ENCODE measurements at regions not wholly inside any gene's neighbourhood (a gene's known extent, or its start where the extent isn't known, plus 50 kb on each side); places are given as distances from the start of the nearest gene placed in this dataset.

GRCh38 chrX:131792356-131792749, 230.7 kb upstream of the STK26 start:
- TF ChIP-seq ZBTB3 (CRISPR knock-in tag; IDR thresholded peaks at IDR 0.05; ENCODE audit: borderline replicate concordance, low read depth) (no peak), ZNF879 (CRISPR knock-in tag; IDR thresholded peaks at IDR 0.05) (no peak), CREM (IDR thresholded peaks at IDR 0.05) (no peak), CREM (CRISPR knock-in tag; IDR thresholded peaks at IDR 0.05) (no peak), EP300 (IDR thresholded peaks at IDR 0.05; ENCODE audit: low read depth in 2 of 2, low read length in 2 of 2) (no peak), EP300 (CRISPR knock-in tag; IDR thresholded peaks at IDR 0.05; ENCODE audit: borderline replicate concordance) (no peak), ZFAT (CRISPR knock-in tag; conservative IDR thresholded peaks at IDR 0.05) (no peak), ERF (CRISPR knock-in tag; IDR thresholded peaks at IDR 0.05) (no peak), NR2C2 (CRISPR knock-in tag; IDR thresholded peaks at IDR 0.05; ENCODE audit: borderline replicate concordance) (no peak), RBAK (CRISPR knock-in tag; IDR thresholded peaks at IDR 0.05) (no peak), SRF (IDR thresholded peaks at IDR 0.05; ENCODE audit: low read depth, low read length) (no peak)
- TF ChIP-seq, protein P1, sequence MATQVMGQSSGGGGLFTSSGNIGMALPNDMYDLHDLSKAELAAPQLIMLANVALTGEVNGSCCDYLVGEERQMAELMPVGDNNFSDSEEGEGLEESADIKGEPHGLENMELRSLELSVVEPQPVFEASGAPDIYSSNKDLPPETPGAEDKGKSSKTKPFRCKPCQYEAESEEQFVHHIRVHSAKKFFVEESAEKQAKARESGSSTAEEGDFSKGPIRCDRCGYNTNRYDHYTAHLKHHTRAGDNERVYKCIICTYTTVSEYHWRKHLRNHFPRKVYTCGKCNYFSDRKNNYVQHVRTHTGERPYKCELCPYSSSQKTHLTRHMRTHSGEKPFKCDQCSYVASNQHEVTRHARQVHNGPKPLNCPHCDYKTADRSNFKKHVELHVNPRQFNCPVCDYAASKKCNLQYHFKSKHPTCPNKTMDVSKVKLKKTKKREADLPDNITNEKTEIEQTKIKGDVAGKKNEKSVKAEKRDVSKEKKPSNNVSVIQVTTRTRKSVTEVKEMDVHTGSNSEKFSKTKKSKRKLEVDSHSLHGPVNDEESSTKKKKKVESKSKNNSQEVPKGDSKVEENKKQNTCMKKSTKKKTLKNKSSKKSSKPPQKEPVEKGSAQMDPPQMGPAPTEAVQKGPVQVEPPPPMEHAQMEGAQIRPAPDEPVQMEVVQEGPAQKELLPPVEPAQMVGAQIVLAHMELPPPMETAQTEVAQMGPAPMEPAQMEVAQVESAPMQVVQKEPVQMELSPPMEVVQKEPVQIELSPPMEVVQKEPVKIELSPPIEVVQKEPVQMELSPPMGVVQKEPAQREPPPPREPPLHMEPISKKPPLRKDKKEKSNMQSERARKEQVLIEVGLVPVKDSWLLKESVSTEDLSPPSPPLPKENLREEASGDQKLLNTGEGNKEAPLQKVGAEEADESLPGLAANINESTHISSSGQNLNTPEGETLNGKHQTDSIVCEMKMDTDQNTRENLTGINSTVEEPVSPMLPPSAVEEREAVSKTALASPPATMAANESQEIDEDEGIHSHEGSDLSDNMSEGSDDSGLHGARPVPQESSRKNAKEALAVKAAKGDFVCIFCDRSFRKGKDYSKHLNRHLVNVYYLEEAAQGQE (IDR thresholded peaks at IDR 0.05; ENCODE audit: borderline replicate concordance in 1 of 2, low read depth in 1 of 2, low read length in 2 of 2) = no peak
- TF ChIP-seq, protein P2, sequence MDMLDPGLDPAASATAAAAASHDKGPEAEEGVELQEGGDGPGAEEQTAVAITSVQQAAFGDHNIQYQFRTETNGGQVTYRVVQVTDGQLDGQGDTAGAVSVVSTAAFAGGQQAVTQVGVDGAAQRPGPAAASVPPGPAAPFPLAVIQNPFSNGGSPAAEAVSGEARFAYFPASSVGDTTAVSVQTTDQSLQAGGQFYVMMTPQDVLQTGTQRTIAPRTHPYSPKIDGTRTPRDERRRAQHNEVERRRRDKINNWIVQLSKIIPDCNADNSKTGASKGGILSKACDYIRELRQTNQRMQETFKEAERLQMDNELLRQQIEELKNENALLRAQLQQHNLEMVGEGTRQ (IDR thresholded peaks at IDR 0.05; ENCODE audit: low read depth, low read length) = no peak
- TF ChIP-seq, protein P2 (CRISPR knock-in tag; IDR thresholded peaks at IDR 0.05; ENCODE audit: borderline replicate concordance) = no peak
- TF ChIP-seq, protein P3, sequence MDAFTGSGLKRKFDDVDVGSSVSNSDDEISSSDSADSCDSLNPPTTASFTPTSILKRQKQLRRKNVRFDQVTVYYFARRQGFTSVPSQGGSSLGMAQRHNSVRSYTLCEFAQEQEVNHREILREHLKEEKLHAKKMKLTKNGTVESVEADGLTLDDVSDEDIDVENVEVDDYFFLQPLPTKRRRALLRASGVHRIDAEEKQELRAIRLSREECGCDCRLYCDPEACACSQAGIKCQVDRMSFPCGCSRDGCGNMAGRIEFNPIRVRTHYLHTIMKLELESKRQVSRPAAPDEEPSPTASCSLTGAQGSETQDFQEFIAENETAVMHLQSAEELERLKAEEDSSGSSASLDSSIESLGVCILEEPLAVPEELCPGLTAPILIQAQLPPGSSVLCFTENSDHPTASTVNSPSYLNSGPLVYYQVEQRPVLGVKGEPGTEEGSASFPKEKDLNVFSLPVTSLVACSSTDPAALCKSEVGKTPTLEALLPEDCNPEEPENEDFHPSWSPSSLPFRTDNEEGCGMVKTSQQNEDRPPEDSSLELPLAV (CRISPR knock-in tag; conservative IDR thresholded peaks at IDR 0.05; ENCODE audit: low read depth) = no peak

All from HepG2 (cell line).